ENCODE measurements at regions not wholly inside any gene's neighbourhood (a gene's known extent, or its start where the extent isn't known, plus 50 kb on each side); places are given as distances from the start of the nearest gene placed in this dataset.

- Histone ChIP-seq H3K36me3 (ENCODE audit: control insufficient read depth in 2 of 3, insufficient read depth in 3 of 3, low read length in 3 of 3) (no peaks in the 10 kb centered on the region), H3K9me3 (ENCODE audit: control insufficient read depth in 2 of 3, insufficient read depth in 1 of 3, low read length in 3 of 3) (no peaks in the 10 kb centered on the region), H3K27ac (ENCODE audit: low read depth in 2 of 2, low read length in 2 of 2) (no peak overlapping the region), H3K27me3 (ENCODE audit: control insufficient read depth, insufficient read depth, low read length) (no peaks in the 10 kb centered on the region), H3K4me1 (ENCODE audit: control insufficient read depth in 2 of 3, insufficient read depth in 2 of 3, low read depth in 1 of 3, low read length in 3 of 3) (peaks cover 0 to 9% (median 3%) of the 10 kb centered on the region in 3 donors), H3K4me3 (ENCODE audit: low read length in 3 of 3) (no peak overlapping the region), H3K9ac (ENCODE audit: low read length in 3 of 3) (no peak overlapping the region)
- intact Hi-C loops (cut with DNase I) = no loop called here
- DNase-seq (peak in 2 of 5 donors; percentile 23), FAIRE-seq (no peak)
- no peak for TF ChIP-seq CTCF (IDR thresholded peaks at IDR 0.05; ENCODE audit: borderline replicate concordance, extremely low read depth, insufficient read depth)
Observed at GRCh38 chr17:63151941-63152523, 186.0 kb downstream of the TANC2 start.

GRCh38 chr17:63153488-63153887 lies 187.5 kb downstream of the TANC2 start:
- no peaks in the 10 kb centered on the region for H3K36me3 ChIP-seq (ENCODE audit: control insufficient read depth in 2 of 3, insufficient read depth in 3 of 3, low read length in 3 of 3)
- no peak overlapping the region for H3K27ac ChIP-seq (ENCODE audit: low read depth in 2 of 2, low read length in 2 of 2)
- no peak for TF ChIP-seq CTCF (IDR thresholded peaks at IDR 0.05; ENCODE audit: borderline replicate concordance, extremely low read depth, insufficient read depth)
- H3K9ac ChIP-seq (ENCODE audit: low read length in 3 of 3) = no peak overlapping the region
- no peaks in the 10 kb centered on the region for H3K9me3 ChIP-seq (ENCODE audit: control insufficient read depth in 2 of 3, insufficient read depth in 1 of 3, low read length in 3 of 3)
- intact Hi-C loops (cut with DNase I) = no loop called here
- DNase-seq (no peak), FAIRE-seq (no peak)
- no peak overlapping the region for H3K4me3 ChIP-seq (ENCODE audit: low read length in 3 of 3)
- no peaks in the 10 kb centered on the region for H3K27me3 ChIP-seq (ENCODE audit: control insufficient read depth, insufficient read depth, low read length)
- peaks cover 0 to 3% (median 2%) of the 10 kb centered on the region in 3 donors for H3K4me1 ChIP-seq (ENCODE audit: control insufficient read depth in 2 of 3, insufficient read depth in 2 of 3, low read depth in 1 of 3, low read length in 3 of 3)

GRCh38 chr17:63154586-63155244 lies 188.7 kb downstream of the TANC2 start:
- Histone ChIP-seq H3K36me3 (ENCODE audit: control insufficient read depth in 2 of 3, insufficient read depth in 3 of 3, low read length in 3 of 3) (no peaks in the 10 kb centered on the region), H3K4me3 (ENCODE audit: low read length in 3 of 3) (no peak overlapping the region), H3K27me3 (ENCODE audit: control insufficient read depth, insufficient read depth, low read length) (no peaks in the 10 kb centered on the region), H3K27ac (ENCODE audit: low read depth in 2 of 2, low read length in 2 of 2) (no peak overlapping the region), H3K4me1 (ENCODE audit: control insufficient read depth in 2 of 3, insufficient read depth in 2 of 3, low read depth in 1 of 3, low read length in 3 of 3) (peaks cover 0 to 3% (median 2%) of the 10 kb centered on the region in 3 donors), H3K9ac (ENCODE audit: low read length in 3 of 3) (no peak overlapping the region), H3K9me3 (ENCODE audit: control insufficient read depth in 2 of 3, insufficient read depth in 1 of 3, low read length in 3 of 3) (no peaks in the 10 kb centered on the region)
- no peak for DNase-seq
- TF ChIP-seq CTCF (IDR thresholded peaks at IDR 0.05; ENCODE audit: borderline replicate concordance, extremely low read depth, insufficient read depth) = no peak
- peak; percentile 6 for FAIRE-seq
- intact Hi-C loops (cut with DNase I) = no loop called here

All from kidney (tissue), 13 donors.